H9 (cell line): ENCODE measurements at regions not wholly inside any gene's neighbourhood (a gene's known extent, or its start where the extent isn't known, plus 50 kb on each side); places are given as distances from the start of the nearest gene placed in this dataset.

Source experiments
- DNase-seq: peaks from one replicate; pipeline ENCODE4 v3.0.0-alpha.2; 2017
- H2AFZ ChIP-seq: one replicate; pipeline ENCODE4 v1.6.1; 2013; ENCODE audit warnings: mild to moderate bottlenecking, low read length, control low read depth, moderate library complexity
- H2AK5ac ChIP-seq: 2 replicates; pipeline ENCODE4 v1.6.1; 2013; ENCODE audit warnings: low read length, control low read depth, mixed read lengths; ENCODE audit not compliant: insufficient read length
- H2BK120ac ChIP-seq: one replicate; pipeline ENCODE4 v1.6.1; 2013; ENCODE audit warnings: low read depth, mild to moderate bottlenecking, low read length, control low read depth, inconsistent platforms; ENCODE audit not compliant: poor library complexity, severe bottlenecking
- H2BK12ac ChIP-seq: 2 replicates; pipeline ENCODE4 v1.6.1; 2013; ENCODE audit warnings: low read length, control low read depth, mixed read lengths, low read depth; ENCODE audit not compliant: insufficient read length
- H2BK15ac ChIP-seq: 2 replicates; pipeline ENCODE4 v1.6.1; 2013; ENCODE audit warnings: low read depth, low read length, control low read depth
- H2BK20ac ChIP-seq: one replicate; pipeline ENCODE4 v1.6.1; 2013; ENCODE audit warnings: low read depth, mild to moderate bottlenecking, low read length, control low read depth, inconsistent platforms; ENCODE audit not compliant: poor library complexity, severe bottlenecking
- H2BK5ac ChIP-seq: 2 replicates; pipeline ENCODE4 v1.6.1; 2013; ENCODE audit warnings: low read length, control low read depth, mixed read lengths; ENCODE audit not compliant: insufficient read length
- H3K14ac ChIP-seq: 2 replicates; pipeline ENCODE4 v1.6.1; 2013; ENCODE audit warnings: low read length, control low read depth; ENCODE audit not compliant: insufficient read depth
- H3K18ac ChIP-seq: 2 replicates; pipeline ENCODE4 v1.6.1; 2013; ENCODE audit warnings: low read depth, mild to moderate bottlenecking, mixed read lengths, low read length, control low read depth; ENCODE audit not compliant: insufficient read length
- H3K23ac ChIP-seq: 2 replicates; pipeline ENCODE4 v1.6.1; 2013; ENCODE audit warnings: low read length, control low read depth, mixed read lengths, low read depth; ENCODE audit not compliant: insufficient read length
- H3K23me2 ChIP-seq: 2 replicates; pipeline ENCODE4 v1.6.1; 2013; ENCODE audit warnings: low read depth, mild to moderate bottlenecking, mixed read lengths, low read length, control low read depth; ENCODE audit not compliant: insufficient read length, poor library complexity, severe bottlenecking
- H3K27ac ChIP-seq: 2 replicates; pipeline ENCODE4 v1.5.1; 2013; ENCODE audit warnings: low read length, control low read depth, mixed read lengths, low read depth; ENCODE audit not compliant: insufficient read length
- H3K27me3 ChIP-seq: 2 replicates; pipeline ENCODE4 v1.6.1; 2013; ENCODE audit warnings: low read length, control low read depth, inconsistent platforms; ENCODE audit not compliant: insufficient read depth
- H3K4ac ChIP-seq: 2 replicates; pipeline ENCODE4 v1.6.1; 2013; ENCODE audit warnings: low read depth, mild to moderate bottlenecking, control low read depth, inconsistent platforms, low read length, moderate library complexity
- H3K4me1 ChIP-seq: 2 replicates; pipeline ENCODE4 v1.6.1; 2013; ENCODE audit warnings: low read length, control low read depth, inconsistent platforms; ENCODE audit not compliant: insufficient read depth
- H3K4me2 ChIP-seq: 2 replicates; pipeline ENCODE4 v1.6.1; 2013; ENCODE audit warnings: low read length, control low read depth, mixed read lengths; ENCODE audit not compliant: insufficient read length, insufficient read depth
- H3K56ac ChIP-seq: 2 replicates; pipeline ENCODE4 v1.6.1; 2013; ENCODE audit warnings: low read depth, mild to moderate bottlenecking, mixed read lengths, low read length, control low read depth; ENCODE audit not compliant: insufficient read length
- H3K79me1 ChIP-seq: 2 replicates; pipeline ENCODE4 v1.6.1; 2013; ENCODE audit warnings: low read depth, mild to moderate bottlenecking, moderate library complexity, low read length, control low read depth, inconsistent platforms; ENCODE audit not compliant: insufficient read depth, poor library complexity, severe bottlenecking
- H3K79me2 ChIP-seq: 2 replicates; pipeline ENCODE4 v1.6.1; 2013; ENCODE audit warnings: low read length, control low read depth, inconsistent platforms; ENCODE audit not compliant: insufficient read depth
- H3K9ac ChIP-seq: 2 replicates; pipeline ENCODE4 v1.6.1; 2013; ENCODE audit warnings: low read length, control low read depth, mixed read lengths; ENCODE audit not compliant: insufficient read length; ENCODE audit errors: extremely low read depth
- H3K9me3 ChIP-seq: one replicate; pipeline ENCODE4 v1.6.1; 2013; ENCODE audit warnings: low read depth, low read length, inconsistent platforms; ENCODE audit not compliant: control insufficient read depth
- H3T11ph ChIP-seq: one replicate; pipeline ENCODE4 v1.6.1; 2013; ENCODE audit warnings: mild to moderate bottlenecking, low read length, control low read depth, inconsistent platforms
- H4K20me1 ChIP-seq: one replicate; pipeline ENCODE4 v1.6.1; 2013; ENCODE audit not compliant: control insufficient read depth, insufficient read length, insufficient read depth
- H4K5ac ChIP-seq: 2 replicates; pipeline ENCODE4 v1.6.1; 2013; ENCODE audit warnings: low read depth, mild to moderate bottlenecking, mixed read lengths, low read length, control low read depth; ENCODE audit not compliant: insufficient read length
- H4K8ac ChIP-seq: replicated peaks from 2 replicates; pipeline ENCODE4 v1.6.1; 2013; ENCODE audit warnings: low read length, control low read depth, mixed read lengths, low read depth; ENCODE audit not compliant: insufficient read length
- H4K91ac ChIP-seq: 2 replicates; pipeline ENCODE4 v1.6.1; 2013; ENCODE audit warnings: low read depth, mild to moderate bottlenecking, moderate library complexity, mixed read lengths, low read length, control low read depth; ENCODE audit not compliant: insufficient read length
- H3K27ac Mint-ChIP-seq, 3 experiments: 2 replicates in 2 of 3; 3 replicates in 1 of 3; pipeline ENCODE4 v1.8.0; 2020 to 2021; ENCODE audit warnings: mixed read lengths in 3 of 3, mild to moderate bottlenecking in 1 of 3, moderate library complexity in 1 of 3
- H3K27me3 Mint-ChIP-seq: 2 replicates; pipeline ENCODE4 v1.8.0; 2021; ENCODE audit warnings: low read depth, mild to moderate bottlenecking, moderate library complexity, mixed read lengths
- H3K36me3 Mint-ChIP-seq, 3 experiments: 2 replicates in 2 of 3; 3 replicates in 1 of 3; pipeline ENCODE4 v1.8.0; 2020 to 2021; ENCODE audit warnings: low read depth in 3 of 3, mixed read lengths in 3 of 3; ENCODE audit not compliant: insufficient read depth in 1 of 3
- H3K4me1 Mint-ChIP-seq, 2 experiments: 2 replicates each; pipeline ENCODE4 v1.8.0; 2020; ENCODE audit warnings: mixed read lengths in 2 of 2
- H3K4me3 Mint-ChIP-seq, 2 experiments: 2 replicates in 1 of 2; 3 replicates in 1 of 2; pipeline ENCODE4 v1.8.0; 2020 to 2021; ENCODE audit warnings: mild to moderate bottlenecking in 2 of 2, mixed read lengths in 2 of 2, moderate library complexity in 1 of 2
- H3K9me3 Mint-ChIP-seq, 2 experiments: 2 replicates in 1 of 2; 3 replicates in 1 of 2; pipeline ENCODE4 v1.8.0; 2020; ENCODE audit warnings: mild to moderate bottlenecking in 2 of 2, mixed read lengths in 2 of 2, moderate library complexity in 1 of 2
- CTCF ChIP-seq: fragments of 200-600 bp; sonication (generic); conservative IDR thresholded peaks from 3 replicates; pipeline ENCODE4 v1.8.0; 2021; ENCODE audit warnings: antibody characterized with exemption, mild to moderate bottlenecking
- WGBS: extraction: QIAGEN DNeasy Blood & Tissue Kit; methylation state at CpG from one replicate; pipeline ENCODE4 v1.1.7; 2013; ENCODE audit warnings: missing lambda C conversion rate, low lambda C conversion rate, mixed read lengths; ENCODE audit not compliant: insufficient read length; ENCODE audit errors: extremely low coverage; 5-methylcytosine and 5-hydroxymethylcytosine counted together

DNA sequence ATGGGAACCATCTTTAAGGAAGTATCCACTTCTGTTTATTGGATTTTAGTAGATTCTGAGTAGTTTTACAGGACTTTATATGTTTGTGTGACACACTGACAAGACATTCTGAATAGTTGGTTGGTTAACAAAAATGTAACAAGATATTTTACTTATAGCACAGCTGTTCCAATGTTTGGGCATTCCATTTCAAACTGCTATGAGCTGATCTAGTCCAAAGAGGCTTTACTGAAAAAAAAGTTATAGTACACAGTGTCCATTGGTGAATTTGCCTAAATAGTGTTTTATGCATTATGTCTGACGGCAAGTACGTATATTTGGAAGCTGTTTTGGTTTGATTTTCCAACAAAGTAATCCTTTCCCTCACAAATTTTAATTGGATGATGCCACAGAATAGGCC is 99.1 kb downstream of the SAMD9 start:
- no peak overlapping the region for H3K18ac ChIP-seq
- no peak overlapping the region for H2AK5ac ChIP-seq
- H3K9ac ChIP-seq = no peak overlapping the region
- no peak overlapping the region for H4K5ac ChIP-seq
- Mint-ChIP-seq H3K27ac (no peak overlapping the region), H3K36me3 (peaks cover 0 to 6% (median 4%) of the 10 kb centered on the region in 3 experiments; a peak in 1 of 7 replicates), H3K4me3 (no peak overlapping the region), H3K4me1 (peaks cover 16 to 17% of the 10 kb centered on the region in 2 experiments; a peak in 3 of 4 replicates), H3K27me3 (peaks cover 2% of the 10 kb centered on the region; the same call in 1 of the 2 replicates), H3K9me3 (no peaks in the 10 kb centered on the region; a peak in 1 of 5 replicates)
- H3K79me1 ChIP-seq = no peaks in the 10 kb centered on the region
- no peak overlapping the region for H3K4ac ChIP-seq
- H2BK5ac ChIP-seq = no peak overlapping the region
- no peak overlapping the region for H3K4me2 ChIP-seq
- no peak overlapping the region for H4K91ac ChIP-seq
- H2BK15ac ChIP-seq = no peak overlapping the region
- no peak overlapping the region for H3K14ac ChIP-seq
- no peak overlapping the region for H3K23ac ChIP-seq
- no peaks in the 10 kb centered on the region for H3K23me2 ChIP-seq
- no peak overlapping the region for H3T11ph ChIP-seq
- no peaks in the 10 kb centered on the region for H3K79me2 ChIP-seq
- TF ChIP-seq CTCF = no peak
- H2BK12ac ChIP-seq = no peak overlapping the region
- H2BK20ac ChIP-seq = no peak overlapping the region
- H3K9me3 ChIP-seq = no peaks in the 10 kb centered on the region
- H3K27me3 ChIP-seq = no peaks in the 10 kb centered on the region
- DNase-seq = no peak
- H3K4me1 ChIP-seq = no peaks in the 10 kb centered on the region
- H2AFZ ChIP-seq = no peak overlapping the region
- H3K56ac ChIP-seq = no peak overlapping the region
- WGBS = no CpG with 5 or more reads among the region's 2 CpGs
- H4K20me1 ChIP-seq = no peaks in the 10 kb centered on the region
- no peak overlapping the region for H3K27ac ChIP-seq
- H2BK120ac ChIP-seq = no peak overlapping the region
- H4K8ac ChIP-seq = no peak overlapping the region
